IMR-90 (cell line): ENCODE measurements at regions not wholly inside any gene's neighbourhood (a gene's known extent, or its start where the extent isn't known, plus 50 kb on each side); places are given as distances from the start of the nearest gene placed in this dataset.
A peak's percentile ranks its signal among the peaks of the same experiment; 100 is the strongest.

ENCODE experiments used
- ATAC-seq: fragments of 200-7000 bp; cut with Tn5 transposase; 2 replicates; pipeline ENCODE4 v1.9.1; 2020; ENCODE audit warnings: low read depth, mild to moderate bottlenecking, moderate library complexity
- BruUV-seq: library from RNA; stranded (reverse); fragments of 400-500 nt; replicated peaks from 2 replicates; lab custom pipeline; 2021; lab: Mats Ljungman, UMichigan
- CTCF ChIA-PET: fragments of 300-600 bp; formaldehyde crosslinking; extraction: SDS; loops from one replicate; lab custom pipeline; 2021; ENCODE audit warnings: antibody characterized with exemption; lab: Yijun Ruan, JAX
- POLR2A ChIA-PET: fragments of 300-600 bp; sonication (Branson Sonifier 250); formaldehyde crosslinking; loops from one replicate; lab custom pipeline; 2022; ENCODE audit warnings: antibody characterized with exemption; ENCODE audit not compliant: unreplicated experiment; lab: Charles Lee
- DNase-seq: peaks from one replicate; pipeline ENCODE4 v3.0.0; 2013
- H2AFZ ChIP-seq: replicated peaks from 2 replicates; pipeline ENCODE3; 2013; ENCODE audit warnings: low read length, mild to moderate bottlenecking; ENCODE audit not compliant: poor library complexity
- H2AK5ac ChIP-seq: 2 replicates; pipeline ENCODE4 v1.6.1; 2013; ENCODE audit warnings: low read depth, low read length, inconsistent platforms
- H2AK9ac ChIP-seq: replicated peaks from 2 replicates; pipeline ENCODE3; 2013; ENCODE audit warnings: mild to moderate bottlenecking, low read depth, low read length, moderate library complexity; ENCODE audit not compliant: poor library complexity
- H2BK120ac ChIP-seq: 2 replicates; pipeline ENCODE4 v1.6.1; 2013; ENCODE audit warnings: low read depth, low read length, inconsistent platforms
- H2BK15ac ChIP-seq: 3 replicates; pipeline ENCODE4 v1.6.1; 2013; ENCODE audit warnings: low read depth, low read length, inconsistent platforms
- H2BK20ac ChIP-seq: 2 replicates; pipeline ENCODE4 v1.6.1; 2013; ENCODE audit warnings: low read depth, mild to moderate bottlenecking, inconsistent platforms, low read length, moderate library complexity
- H2BK5ac ChIP-seq: 2 replicates; pipeline ENCODE4 v1.6.1; 2013; ENCODE audit warnings: mild to moderate bottlenecking, low read depth, low read length, inconsistent platforms; ENCODE audit not compliant: poor library complexity, severe bottlenecking
- H3K14ac ChIP-seq: replicated peaks from 2 replicates; pipeline ENCODE4 v1.6.1; 2013; ENCODE audit warnings: low read depth, low read length, inconsistent platforms
- H3K18ac ChIP-seq: 2 replicates; pipeline ENCODE4 v1.6.1; 2013; ENCODE audit warnings: low read depth, low read length, control low read depth
- H3K23ac ChIP-seq: 2 replicates; pipeline ENCODE4 v1.6.1; 2013; ENCODE audit warnings: low read depth, low read length, inconsistent platforms
- H3K27ac ChIP-seq: 2 replicates; pipeline ENCODE4 v1.5.1; 2013; ENCODE audit warnings: mild to moderate bottlenecking, control low read depth, low read length; ENCODE audit not compliant: insufficient read depth
- H3K27me3 ChIP-seq: 2 replicates; pipeline ENCODE4 v1.6.1; 2013; ENCODE audit warnings: low read length; ENCODE audit not compliant: control insufficient read depth, insufficient read depth
- H3K36me3 ChIP-seq: 2 replicates; pipeline ENCODE4 v1.6.1; 2013; ENCODE audit warnings: low read length, mixed read lengths; ENCODE audit not compliant: control insufficient read depth, insufficient read depth
- H3K4ac ChIP-seq: 2 replicates; pipeline ENCODE4 v1.6.1; 2013; ENCODE audit warnings: low read depth, low read length, inconsistent platforms
- H3K4me1 ChIP-seq: 2 replicates; pipeline ENCODE4 v1.6.1; 2013; ENCODE audit warnings: low read length, mixed read lengths; ENCODE audit not compliant: control insufficient read depth, insufficient read depth
- H3K4me2 ChIP-seq: 2 replicates; pipeline ENCODE4 v1.6.1; 2013; ENCODE audit warnings: low read depth, mild to moderate bottlenecking, control low read depth, low read length, moderate library complexity
- H3K4me3 ChIP-seq: 2 replicates; pipeline ENCODE4 v1.5.1; 2013; ENCODE audit warnings: low read depth, mild to moderate bottlenecking, control low read depth, low read length, moderate library complexity; ENCODE audit not compliant: insufficient read depth
- H3K56ac ChIP-seq: 2 replicates; pipeline ENCODE4 v1.6.1; 2013; ENCODE audit warnings: low read length, inconsistent platforms; ENCODE audit not compliant: insufficient read depth; ENCODE audit errors: extremely low read depth
- H3K79me1 ChIP-seq, 2 experiments: 2 replicates each; pipeline ENCODE4 v1.6.1; 2013; ENCODE audit warnings: low read length in 2 of 2, inconsistent platforms in 1 of 2, low read depth in 1 of 2
- H3K9ac ChIP-seq: 2 replicates; pipeline ENCODE4 v1.6.1; 2013; ENCODE audit warnings: low read depth, low read length, control low read depth
- H3K9me1 ChIP-seq: 2 replicates; pipeline ENCODE4 v1.6.1; 2013; ENCODE audit warnings: low read length, inconsistent platforms; ENCODE audit not compliant: insufficient read depth
- H3K9me3 ChIP-seq: 2 replicates; pipeline ENCODE4 v1.6.1; 2013; ENCODE audit warnings: low read length; ENCODE audit not compliant: control insufficient read depth, insufficient read depth
- H4K20me1 ChIP-seq: 2 replicates; pipeline ENCODE4 v1.6.1; 2013; ENCODE audit warnings: low read length, inconsistent platforms; ENCODE audit not compliant: insufficient read depth
- H4K5ac ChIP-seq: 2 replicates; pipeline ENCODE4 v1.6.1; 2013; ENCODE audit warnings: mild to moderate bottlenecking, low read depth, low read length, control low read depth
- H4K8ac ChIP-seq, 2 experiments: 2 replicates each; pipeline ENCODE4 v1.6.1; 2013; ENCODE audit warnings: low read depth in 2 of 2, low read length in 2 of 2, control low read depth in 1 of 2, inconsistent platforms in 1 of 2
- H4K91ac ChIP-seq: 2 replicates; pipeline ENCODE4 v1.6.1; 2013; ENCODE audit warnings: low read depth, low read length, inconsistent platforms; ENCODE audit not compliant: insufficient read depth
- CEBPB ChIP-seq: IDR thresholded peaks from 2 replicates; pipeline ENCODE4 v1.6.1; 2012; ENCODE audit warnings: low read depth, low read length, improper control_type of control experiment
- MAFK ChIP-seq: IDR thresholded peaks from 2 replicates; pipeline ENCODE4 v1.6.1; 2012; ENCODE audit warnings: low read depth, low read length, improper control_type of control experiment
- MXI1 ChIP-seq: IDR thresholded peaks from 2 replicates; pipeline ENCODE4 v1.6.1; 2012; ENCODE audit warnings: low read depth, mild to moderate bottlenecking, low read length, moderate library complexity, borderline replicate concordance
- NFE2L2 ChIP-seq: fragments of 150-350 bp; IDR thresholded peaks from 2 replicates; pipeline ENCODE4 v1.6.1; 2016; ENCODE audit warnings: low read depth, mild to moderate bottlenecking, low read length
- RCOR1 ChIP-seq: IDR thresholded peaks from 2 replicates; pipeline ENCODE4 v1.6.1; 2012; ENCODE audit warnings: mild to moderate bottlenecking, low read length, improper control_type of control experiment; ENCODE audit not compliant: insufficient replicate concordance
- WGBS, 2 experiments: methylation state at CpG; one replicate each; pipeline versions ENCODE4 v1.1.5 to v1.1.7; 2013; ENCODE audit warnings: missing lambda C conversion rate in 2 of 2; ENCODE audit not compliant: insufficient read length in 1 of 2; ENCODE audit errors: extremely low coverage in 2 of 2; 5-methylcytosine and 5-hydroxymethylcytosine counted together
- dilution Hi-C: fragments of 300-500 bp; cut with HindIII; formaldehyde crosslinking; loops from one replicate; pipeline ENCODE4 v1.14.3; 2018; ENCODE audit warnings: low sequenced_read_pairs; ENCODE audit not compliant: unreplicated experiment
- in situ Hi-C: fragments of 300-500 bp; cut with MboI; formaldehyde crosslinking; loops from 3 replicates; pipeline ENCODE4 v1.14.3; 2019; ENCODE audit warnings: low sequenced_read_pairs, inconsistent platforms, mixed read lengths
- intact Hi-C: fragments of 100-400 bp; cut with micrococcal nuclease; formaldehyde crosslinking; loops from 2 replicates; pipeline ENCODE4 v1.10.0; 2022

DNA sequence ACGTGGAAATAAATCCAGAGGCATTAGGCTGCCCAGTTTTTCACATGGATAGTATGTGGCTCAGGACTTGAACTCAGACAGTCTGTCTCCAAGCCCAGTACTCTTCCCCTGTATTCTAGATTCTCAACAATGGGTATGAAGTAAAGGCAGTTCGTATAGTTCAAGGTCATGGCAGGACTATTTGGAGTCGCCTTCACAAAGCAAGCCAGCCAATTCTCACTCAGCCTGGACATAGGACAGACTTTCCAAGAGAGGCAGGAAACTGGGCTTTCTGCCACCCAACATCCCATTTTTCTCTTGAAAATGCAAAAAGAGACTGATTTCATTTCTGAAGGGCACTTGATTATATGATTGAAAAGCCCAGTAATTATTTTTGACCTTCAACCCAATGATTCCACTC is 111.0 kb downstream of the EDN1 start:
- Histone ChIP-seq H3K4me1 (peaks cover 13% of the 10 kb centered on the region), H3K27me3 (no peaks in the 10 kb centered on the region), H3K9me3 (no peaks in the 10 kb centered on the region), H3K56ac (no peak overlapping the region), H4K5ac (no peak overlapping the region), H4K8ac (no peak overlapping the region), H2AFZ (no peak overlapping the region), H3K4me2 (no peak overlapping the region), H2BK20ac (peak overlapping the region; percentile 33; the same call in 1 of the 2 replicates), H2BK120ac (no peak overlapping the region), H3K9me1 (no peaks in the 10 kb centered on the region; the same call in 1 of the 2 replicates), H2BK5ac (no peak overlapping the region), H2BK15ac (no peak overlapping the region), H3K4ac (no peak overlapping the region), H2AK9ac (no peak overlapping the region), H3K36me3 (no peaks in the 10 kb centered on the region), H3K79me1 (no peaks in the 10 kb centered on the region), H3K4me3 (no peak overlapping the region), H2AK5ac (no peak overlapping the region), H3K9ac (no peak overlapping the region), H3K23ac (no peak overlapping the region), H3K27ac (no peak overlapping the region), H4K20me1 (no peaks in the 10 kb centered on the region), H3K14ac (no peak overlapping the region), H3K18ac (no peak overlapping the region), H4K91ac (no peak overlapping the region)
- BruUV-seq: no TSS peak
- no peak for DNase-seq
- CTCF ChIA-PET: no interaction called here
- POLR2A ChIA-PET: no interaction called here
- in situ Hi-C loops: no loop called here
- WGBS, 2 experiments: no CpG with 5 or more reads among the region's 3 CpGs
- intact Hi-C loops: no loop called here
- dilution Hi-C loops: no loop called here
- no peak for TF ChIP-seq RCOR1
- TF ChIP-seq MXI1: no peak
- TF ChIP-seq CEBPB: no peak
- TF ChIP-seq MAFK: no peak
- no peak for TF ChIP-seq NFE2L2
- ATAC-seq: no peak
